Endothelial cell of umbilical vein (primary cell): ENCODE measurements at regions not wholly inside any gene's neighbourhood (a gene's known extent, or its start where the extent isn't known, plus 50 kb on each side); places are given as distances from the start of the nearest gene placed in this dataset.
"Not testable (repeated sequence)": the region's sequence is repeated elsewhere in the genome, so short reads cannot be mapped to it uniquely, and the experiment has no call there.

Experiments used
- BruUV-seq: library from RNA; stranded (reverse); fragments of 400-500 nt; replicated peaks from 2 replicates; lab custom pipeline; 2021; lab: Mats Ljungman, UMichigan
- CTCF ChIA-PET: fragments of 300-600, 350-600 bp; sonication (Branson Sonifier 250); formaldehyde crosslinking; loops from one replicate; lab custom pipeline; 2021; ENCODE audit warnings: antibody characterized with exemption, inconsistent platforms; lab: Charles Lee
- POLR2A ChIA-PET: fragments of 300-600, 350-600 bp; sonication (Branson Sonifier 250); formaldehyde crosslinking; loops from one replicate; lab custom pipeline; 2021; ENCODE audit warnings: antibody characterized with exemption, inconsistent platforms; lab: Charles Lee
- DNase-seq: peaks from one replicate; pipeline ENCODE4 v3.0.0-alpha.2; 2011; ENCODE audit warnings: low read depth, low spot score
- FAIRE-seq: peaks from 2 replicates; lab custom pipeline; 2011; peaks lifted over from hg19 to GRCh38; lab: Jason Lieb, UNC
- H2AFZ ChIP-seq: 2 replicates; pipeline ENCODE4 v1.6.0; 2012; ENCODE audit warnings: low read depth, low read length, control low read depth, inconsistent platforms
- H3K27ac ChIP-seq: 2 replicates; pipeline ENCODE4 v1.5.1; 2011; ENCODE audit warnings: low read depth, mild to moderate bottlenecking, control low read depth, low read length, moderate library complexity; ENCODE audit not compliant: insufficient read depth
- H3K27me3 ChIP-seq, 2 experiments: 2 replicates each; pipeline versions ENCODE4 v1.6.0 to v1.6.1; 2011; ENCODE audit warnings: low read length in 2 of 2, mixed read lengths in 1 of 2; ENCODE audit not compliant: control insufficient read depth in 2 of 2, insufficient read depth in 2 of 2
- H3K36me3 ChIP-seq, 2 experiments: 2 replicates in 1 of 2; 3 replicates in 1 of 2; pipeline ENCODE4 v1.5.1; 2011; ENCODE audit warnings: low read length in 2 of 2, mild to moderate bottlenecking in 1 of 2, moderate library complexity in 1 of 2; ENCODE audit not compliant: control insufficient read depth in 2 of 2, insufficient read depth in 2 of 2; ENCODE audit errors: extremely low read depth in 1 of 2
- H3K4me1 ChIP-seq: 3 replicates; pipeline ENCODE4 v1.5.1; 2011; ENCODE audit warnings: mild to moderate bottlenecking, low read length; ENCODE audit not compliant: control insufficient read depth, insufficient read depth; ENCODE audit errors: extremely low read depth
- H3K4me2 ChIP-seq: 2 replicates; pipeline ENCODE4 v1.6.1; 2011; ENCODE audit warnings: low read length, control low read depth, mixed read lengths; ENCODE audit not compliant: insufficient read depth
- H3K4me3 ChIP-seq, 3 experiments: fragments of 200-600 bp in 1 of 3; sonication (generic), shearing (Covaris generic) in 1 of 3; replicated peaks in 1 of 3; 2 replicates each; pipeline ENCODE4 v1.5.1; 2011 to 2016; ENCODE audit warnings: control low read depth in 3 of 3, low read length in 3 of 3, mild to moderate bottlenecking in 2 of 3, inconsistent platforms in 1 of 3, low read depth in 1 of 3, moderate library complexity in 1 of 3; ENCODE audit not compliant: insufficient read depth in 1 of 3
- H3K79me2 ChIP-seq: 2 replicates; pipeline ENCODE4 v1.6.0; 2012; ENCODE audit warnings: low read length, inconsistent platforms; ENCODE audit not compliant: control insufficient read depth, insufficient read depth
- H3K9ac ChIP-seq: replicated peaks from 2 replicates; pipeline ENCODE3; 2011; ENCODE audit warnings: low read length, control low read depth; ENCODE audit not compliant: insufficient read depth; ENCODE audit errors: extremely low read depth
- H3K9me1 ChIP-seq: replicated peaks from 3 replicates; pipeline ENCODE4 v1.6.0; 2011; ENCODE audit warnings: mild to moderate bottlenecking, low read length; ENCODE audit not compliant: control insufficient read depth, insufficient read depth; ENCODE audit errors: extremely low read depth
- H3K9me3 ChIP-seq: replicated peaks from 2 replicates; pipeline ENCODE4 v1.5.1; 2012; ENCODE audit warnings: low read length, inconsistent platforms; ENCODE audit not compliant: control insufficient read depth, insufficient read depth
- H4K20me1 ChIP-seq: replicated peaks from 2 replicates; pipeline ENCODE3; 2011; ENCODE audit warnings: mild to moderate bottlenecking, low read length; ENCODE audit not compliant: control insufficient read depth, insufficient read depth; ENCODE audit errors: extremely low read depth
- JUN ChIP-seq: IDR thresholded peaks from 2 replicates; pipeline ENCODE4 v1.6.1; 2011; ENCODE audit warnings: borderline replicate concordance, low read depth; ENCODE audit not compliant: insufficient read length, insufficient read depth
- POLR2A ChIP-seq: IDR thresholded peaks from 2 replicates; pipeline ENCODE4 v1.6.1; 2012; ENCODE audit warnings: low read depth, mild to moderate bottlenecking, control low read depth, low read length
- POLR2AphosphoS5 ChIP-seq: IDR thresholded peaks from 2 replicates; pipeline ENCODE4 v1.6.1; 2012; ENCODE audit warnings: low read depth, mild to moderate bottlenecking, control low read depth, low read length, moderate library complexity; ENCODE audit not compliant: insufficient read depth
- dilution Hi-C: fragments of 300-500 bp; cut with MboI; formaldehyde crosslinking; loops from one replicate; pipeline ENCODE4 v1.15.0; 2019; ENCODE audit warnings: low sequenced_read_pairs; ENCODE audit not compliant: extremely low pct_ligation_motif_present
- intact Hi-C: fragments of 100-400 bp; cut with micrococcal nuclease; formaldehyde crosslinking; loops from one replicate; pipeline ENCODE4 v1.10.0; 2022

GRCh38 chr7:142562688-142563087 lies 186.6 kb upstream of the PRSS1 start:
- intact Hi-C loops, result no loop called here
- no peak for FAIRE-seq
- Histone ChIP-seq H3K27me3 (no peaks in the 10 kb centered on the region), H2AFZ (no peak overlapping the region), H3K79me2 (no peaks in the 10 kb centered on the region), H3K9me1 (no peaks in the 10 kb centered on the region), H4K20me1 (no peaks in the 10 kb centered on the region), H3K36me3 (no peaks in the 10 kb centered on the region), H3K4me1 (peaks cover 17% of the 10 kb centered on the region), H3K27ac (no peak overlapping the region), H3K4me3 (no peak overlapping the region), H3K9ac (no peak overlapping the region), H3K9me3 (no peaks in the 10 kb centered on the region), H3K4me2 (no peak overlapping the region)
- POLR2A ChIA-PET, result no interaction called here
- no TSS peak for BruUV-seq
- DNase-seq, result peak; percentile 46
- CTCF ChIA-PET, result interaction anchor here (0.7 to 3.2 kb wide), 6 partner anchors 11 to 221 kb away, joined by 3 to 14 read pairs (median 6); no protein-coding TSS in a partner anchor
- no peak for TF ChIP-seq POLR2A
- TF ChIP-seq JUN, result no peak
- no peak for TF ChIP-seq POLR2AphosphoS5
- dilution Hi-C loops, result no loop called here

- H4K20me1 ChIP-seq, H3K4me2 ChIP-seq, BruUV-seq, H3K27ac ChIP-seq, intact Hi-C loops, H3K9me1 ChIP-seq, H2AFZ ChIP-seq, H3K9me3 ChIP-seq, POLR2A ChIA-PET, dilution Hi-C loops, H3K36me3 ChIP-seq, H3K4me3 ChIP-seq, H3K9ac ChIP-seq, H3K27me3 ChIP-seq, FAIRE-seq, H3K79me2 ChIP-seq, DNase-seq: not testable (repeated sequence)
- CTCF ChIA-PET, result interaction anchor here (2.7 to 3.2 kb wide), 2 partner anchors 23 to 26 kb away, joined by 10 to 14 read pairs; no protein-coding TSS in a partner anchor
- H3K4me1 ChIP-seq, result peaks cover 25% of the 10 kb centered on the region
Measured at GRCh38 chr7:142561396-142561795, 187.9 kb upstream of the PRSS1 start.

GRCh38 chr7:142560770-142561169 lies 188.5 kb upstream of the PRSS1 start:
- H3K27ac ChIP-seq, H3K27me3 ChIP-seq, H3K4me3 ChIP-seq, POLR2A ChIA-PET, dilution Hi-C loops, H3K9me3 ChIP-seq, FAIRE-seq, intact Hi-C loops, H2AFZ ChIP-seq, H3K9me1 ChIP-seq, H3K79me2 ChIP-seq, H3K9ac ChIP-seq, H4K20me1 ChIP-seq, DNase-seq, CTCF ChIA-PET, BruUV-seq, H3K36me3 ChIP-seq, H3K4me2 ChIP-seq: not testable (repeated sequence)
- peaks cover 31% of the 10 kb centered on the region for H3K4me1 ChIP-seq
